ENCODE measurements at regions not wholly inside any gene's neighbourhood (a gene's known extent, or its start where the extent isn't known, plus 50 kb on each side); places are given as distances from the start of the nearest gene placed in this dataset.

GRCh38 chr3:177347611-177348010, 150.3 kb upstream of the TBL1XR1 start:
- Mint-ChIP-seq H3K27ac (no peak overlapping the region), H3K4me3 (no peak overlapping the region), H3K9me3 (no peaks in the 10 kb centered on the region), H3K4me1 (ENCODE audit: low read depth) (peaks cover 25% of the 10 kb centered on the region), H3K27me3 (no peaks in the 10 kb centered on the region), H3K36me3 (ENCODE audit: low read depth) (no peaks in the 10 kb centered on the region)
- Histone ChIP-seq H3K4me1 (ENCODE audit: insufficient read depth, low read length) (peaks cover 8% of the 10 kb centered on the region), H3K27me3 (ENCODE audit: control insufficient read depth in 1 of 2, insufficient read depth in 2 of 2, low read length in 2 of 2) (no peaks in the 10 kb centered on the region), H3K36me3 (ENCODE audit: insufficient read depth, low read length) (no peaks in the 10 kb centered on the region), H3K9me3 (ENCODE audit: control insufficient read depth in 1 of 2, insufficient read depth in 1 of 2, low read length in 2 of 2) (no peaks in the 10 kb centered on the region), H3K27ac (ENCODE audit: low read depth in 1 of 2, low read length in 2 of 2) (no peak overlapping the region), H3K4me3 (ENCODE audit: low read length) (no peak overlapping the region)
- intact Hi-C loops (cut with DNase I, micrococcal nuclease): no loop called here
- no peak for ATAC-seq (ENCODE audit: poor library complexity)
- ChIA-PET CTCF (no interaction called here), POLR2A (no interaction called here)
- TF ChIP-seq CTCF (IDR thresholded peaks at IDR 0.05): no peak
- DNase-seq: no peak

GRCh38 chr3:177348974-177349373, 151.7 kb upstream of the TBL1XR1 start:
- DNase-seq (no peak), ATAC-seq (ENCODE audit: poor library complexity) (no peak)
- no peaks in the 10 kb centered on the region for H3K36me3 ChIP-seq (ENCODE audit: insufficient read depth, low read length)
- no peak overlapping the region for H3K27ac ChIP-seq (ENCODE audit: low read depth in 1 of 2, low read length in 2 of 2)
- no peak overlapping the region for H3K4me3 Mint-ChIP-seq
- no peaks in the 10 kb centered on the region for H3K27me3 Mint-ChIP-seq
- no peak overlapping the region for H3K27ac Mint-ChIP-seq
- intact Hi-C loops (cut with DNase I, micrococcal nuclease): no loop called here
- TF ChIP-seq CTCF (IDR thresholded peaks at IDR 0.05): no peak
- no peak overlapping the region for H3K4me3 ChIP-seq (ENCODE audit: low read length)
- no peaks in the 10 kb centered on the region for H3K9me3 ChIP-seq (ENCODE audit: control insufficient read depth in 1 of 2, insufficient read depth in 1 of 2, low read length in 2 of 2)
- no peaks in the 10 kb centered on the region for H3K27me3 ChIP-seq (ENCODE audit: control insufficient read depth in 1 of 2, insufficient read depth in 2 of 2, low read length in 2 of 2)
- no peaks in the 10 kb centered on the region for H3K36me3 Mint-ChIP-seq (ENCODE audit: low read depth)
- CTCF ChIA-PET: no interaction called here
- H3K4me1 ChIP-seq (ENCODE audit: insufficient read depth, low read length): peaks cover 8% of the 10 kb centered on the region
- H3K9me3 Mint-ChIP-seq: no peaks in the 10 kb centered on the region
- POLR2A ChIA-PET: interaction anchor here (2.1 kb wide), 1 partner anchor 10 kb away, joined by 6 read pairs; no protein-coding TSS in a partner anchor
- H3K4me1 Mint-ChIP-seq (ENCODE audit: low read depth): peaks cover 25% of the 10 kb centered on the region

DNA sequence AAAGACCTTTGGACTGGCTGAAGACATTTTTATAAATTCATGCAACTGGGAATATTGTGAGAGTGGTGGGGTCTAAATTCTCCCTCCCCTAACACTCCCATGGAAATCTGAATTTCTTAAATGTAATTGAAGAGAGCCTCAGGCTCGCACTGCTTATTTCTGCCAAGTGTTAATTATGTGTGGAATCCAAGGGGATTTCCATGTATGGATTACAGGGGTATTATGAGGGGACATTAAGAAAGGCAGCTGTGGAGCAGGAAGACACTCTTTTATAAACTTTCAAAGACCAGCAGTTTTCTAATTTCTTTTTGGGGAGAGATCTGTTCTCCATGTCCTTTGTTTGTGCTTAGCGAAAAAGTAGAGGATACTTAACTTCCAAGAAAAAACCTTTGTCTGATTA, 152.1 kb upstream of the TBL1XR1 start:
- no peak for TF ChIP-seq CTCF (IDR thresholded peaks at IDR 0.05)
- Mint-ChIP-seq H3K27ac (no peak overlapping the region), H3K4me3 (no peak overlapping the region), H3K9me3 (no peaks in the 10 kb centered on the region), H3K4me1 (ENCODE audit: low read depth) (peaks cover 25% of the 10 kb centered on the region), H3K36me3 (ENCODE audit: low read depth) (no peaks in the 10 kb centered on the region), H3K27me3 (no peaks in the 10 kb centered on the region)
- H3K4me1 ChIP-seq (ENCODE audit: insufficient read depth, low read length): peaks cover 8% of the 10 kb centered on the region
- H3K9me3 ChIP-seq (ENCODE audit: control insufficient read depth in 1 of 2, insufficient read depth in 1 of 2, low read length in 2 of 2): no peaks in the 10 kb centered on the region
- DNase-seq (no peak), ATAC-seq (ENCODE audit: poor library complexity) (no peak)
- no peaks in the 10 kb centered on the region for H3K36me3 ChIP-seq (ENCODE audit: insufficient read depth, low read length)
- no peak overlapping the region for H3K27ac ChIP-seq (ENCODE audit: low read depth in 1 of 2, low read length in 2 of 2)
- H3K4me3 ChIP-seq (ENCODE audit: low read length): no peak overlapping the region
- CTCF ChIA-PET: no interaction called here
- no peaks in the 10 kb centered on the region for H3K27me3 ChIP-seq (ENCODE audit: control insufficient read depth in 1 of 2, insufficient read depth in 2 of 2, low read length in 2 of 2)
- intact Hi-C loops (cut with DNase I, micrococcal nuclease): no loop called here
- POLR2A ChIA-PET: interaction anchor here (2.1 kb wide), 1 partner anchor 10 kb away, joined by 6 read pairs; no protein-coding TSS in a partner anchor
